ENCODE measurements at regions not wholly inside any gene's neighbourhood (a gene's known extent, or its start where the extent isn't known, plus 50 kb on each side); places are given as distances from the start of the nearest gene placed in this dataset.

DNA sequence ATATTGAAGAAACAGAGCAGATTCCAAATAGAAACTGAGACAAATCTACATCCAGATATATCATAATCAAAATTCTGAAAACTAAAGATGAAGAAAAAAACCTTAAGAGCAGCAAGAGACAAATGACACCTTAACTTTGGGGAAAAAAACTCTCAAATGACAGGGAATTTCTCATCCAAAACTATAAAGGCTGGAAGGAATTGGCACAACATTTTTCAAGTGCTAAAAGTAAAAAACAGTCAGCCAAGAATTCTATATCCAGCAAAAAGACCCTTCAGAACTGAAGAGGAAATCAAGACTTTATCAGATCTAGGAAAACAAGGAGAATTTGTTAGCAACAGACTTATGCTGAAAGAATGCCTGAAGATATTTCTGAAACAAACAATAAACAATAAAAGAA, 90.3 kb upstream of the RASSF8 start:
- H3K4me1 ChIP-seq (ENCODE audit: insufficient read depth, low read length), result no peaks in the 10 kb centered on the region
- Mint-ChIP-seq H3K36me3 (no peaks in the 10 kb centered on the region), H3K27me3 (peaks cover 0 to 1% of the 10 kb centered on the region in 2 donors), H3K9me3 (peaks cover 0 to 23% (median 6%) of the 10 kb centered on the region in 8 donors), H3K4me1 (no peaks in the 10 kb centered on the region), H3K27ac (no peak overlapping the region), H3K4me3 (no peak overlapping the region)
- no peaks in the 10 kb centered on the region for H3K27me3 ChIP-seq (ENCODE audit: insufficient read depth, low read length)
- H3K36me3 ChIP-seq (ENCODE audit: insufficient read depth, low read length), result no peaks in the 10 kb centered on the region
- ChIA-PET POLR2A (ENCODE audit: partially characterized antibody) (no interaction called here), CTCF (ENCODE audit: partially characterized antibody) (no interaction called here)
- DNase-seq, result no peak
- no peaks in the 10 kb centered on the region for H3K9me3 ChIP-seq (ENCODE audit: control insufficient read depth in 1 of 2, low read length in 2 of 2)
- no peak overlapping the region for H3K4me3 ChIP-seq (ENCODE audit: low read length in 2 of 2)
- intact Hi-C loops (cut with micrococcal nuclease), result no loop called here
- H3K27ac ChIP-seq (ENCODE audit: low read depth, low read length), result no peak overlapping the region

DNA sequence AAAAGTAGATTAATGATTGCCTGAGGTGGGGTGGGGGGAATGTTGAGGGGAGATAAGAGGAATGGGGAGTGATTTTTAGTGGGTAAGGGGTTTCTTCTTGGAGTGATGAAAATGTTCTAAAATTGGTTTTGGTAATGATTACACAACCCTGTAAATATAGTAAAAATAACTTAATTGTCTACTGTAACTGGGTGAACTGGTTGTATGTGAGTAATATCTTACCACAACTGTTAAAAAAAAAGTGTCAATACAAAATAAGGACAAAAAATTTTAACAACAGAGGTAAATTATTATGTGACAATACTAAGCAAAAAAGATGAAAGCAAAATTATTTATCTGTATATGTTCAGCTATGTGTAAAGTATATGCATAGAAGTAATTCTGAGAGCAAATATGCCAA, 86.3 kb upstream of the RASSF8 start:
- H3K27ac Mint-ChIP-seq, result no peak overlapping the region
- ChIA-PET CTCF (ENCODE audit: partially characterized antibody) (no interaction called here), POLR2A (ENCODE audit: partially characterized antibody) (no interaction called here)
- no peaks in the 10 kb centered on the region for H3K36me3 Mint-ChIP-seq
- no peak for DNase-seq
- no peaks in the 10 kb centered on the region for H3K4me1 ChIP-seq (ENCODE audit: insufficient read depth, low read length)
- no peaks in the 10 kb centered on the region for H3K4me1 Mint-ChIP-seq
- H3K9me3 Mint-ChIP-seq, result peaks cover 0 to 16% (median 4%) of the 10 kb centered on the region in 8 donors
- H3K36me3 ChIP-seq (ENCODE audit: insufficient read depth, low read length), result no peaks in the 10 kb centered on the region
- intact Hi-C loops (cut with micrococcal nuclease), result no loop called here
- H3K27me3 Mint-ChIP-seq, result peaks cover 0 to 1% of the 10 kb centered on the region in 2 donors
- no peak overlapping the region for H3K4me3 Mint-ChIP-seq
- no peaks in the 10 kb centered on the region for H3K9me3 ChIP-seq (ENCODE audit: control insufficient read depth in 1 of 2, low read length in 2 of 2)
- H3K27me3 ChIP-seq (ENCODE audit: insufficient read depth, low read length), result no peaks in the 10 kb centered on the region
- no peak overlapping the region for H3K27ac ChIP-seq (ENCODE audit: low read depth, low read length)
- H3K4me3 ChIP-seq (ENCODE audit: low read length in 2 of 2), result no peak overlapping the region

DNA sequence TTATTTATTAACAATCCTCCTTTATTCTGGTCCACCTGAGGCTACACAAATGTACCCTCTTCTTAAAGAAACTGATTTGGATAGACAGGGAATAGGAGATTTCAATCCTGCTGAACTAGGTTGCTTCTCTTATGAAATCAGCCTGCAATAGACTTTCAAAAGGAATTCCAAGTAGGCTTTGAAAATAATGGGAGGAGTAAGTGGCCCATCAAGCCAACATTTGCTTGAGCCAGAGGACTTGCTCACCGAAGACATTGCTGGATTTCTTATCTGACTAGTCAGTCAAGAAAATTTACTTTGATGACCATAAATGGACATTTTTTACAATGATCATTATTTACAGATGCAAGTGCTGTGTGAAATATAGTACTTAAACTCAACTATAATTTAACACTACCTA, 82.8 kb upstream of the RASSF8 start:
- H3K27ac Mint-ChIP-seq, result no peak overlapping the region
- Histone ChIP-seq H3K4me3 (ENCODE audit: low read length in 2 of 2) (no peak overlapping the region), H3K4me1 (ENCODE audit: insufficient read depth, low read length) (no peaks in the 10 kb centered on the region), H3K27ac (ENCODE audit: low read depth, low read length) (no peak overlapping the region), H3K36me3 (ENCODE audit: insufficient read depth, low read length) (no peaks in the 10 kb centered on the region), H3K9me3 (ENCODE audit: control insufficient read depth in 1 of 2, low read length in 2 of 2) (no peaks in the 10 kb centered on the region), H3K27me3 (ENCODE audit: insufficient read depth, low read length) (no peaks in the 10 kb centered on the region)
- POLR2A ChIA-PET (ENCODE audit: partially characterized antibody), result no interaction called here
- no peak overlapping the region for H3K4me3 Mint-ChIP-seq
- H3K27me3 Mint-ChIP-seq, result no peaks in the 10 kb centered on the region
- DNase-seq, result no peak
- intact Hi-C loops (cut with micrococcal nuclease), result no loop called here
- CTCF ChIA-PET (ENCODE audit: partially characterized antibody), result no interaction called here
- no peaks in the 10 kb centered on the region for H3K36me3 Mint-ChIP-seq
- H3K4me1 Mint-ChIP-seq, result no peaks in the 10 kb centered on the region
- peaks cover 0 to 6% (median 0%) of the 10 kb centered on the region in 8 donors for H3K9me3 Mint-ChIP-seq

DNA sequence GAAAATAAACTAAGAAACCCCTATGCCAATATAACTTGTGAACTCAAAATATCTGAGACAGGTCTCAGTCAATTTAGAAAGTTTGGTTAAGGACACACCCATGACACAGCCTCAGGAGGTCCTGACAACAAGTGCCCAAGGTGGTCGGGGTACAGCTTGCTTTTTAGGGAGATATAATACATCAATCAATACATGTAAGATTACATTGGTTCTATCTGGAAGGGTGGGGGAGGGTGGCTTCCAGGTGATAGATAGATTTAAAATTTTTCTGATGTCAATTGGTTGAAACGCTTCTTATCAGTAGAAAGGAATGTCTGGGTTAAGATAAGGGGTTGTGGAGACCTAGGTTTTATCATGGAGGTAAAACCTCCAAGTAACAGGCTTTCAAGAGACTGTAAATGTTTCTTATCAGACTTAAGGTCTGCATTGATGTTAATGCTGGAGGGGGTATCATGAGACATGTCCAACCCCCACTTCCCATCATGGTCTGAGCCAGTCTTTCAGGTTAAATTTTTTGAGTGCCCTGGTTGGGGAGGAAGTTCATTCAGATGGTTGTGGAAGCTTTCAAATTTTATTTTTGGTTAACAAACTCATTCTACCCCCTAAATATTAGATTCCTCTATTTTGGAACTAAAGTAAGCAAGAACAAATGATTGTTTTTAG, 82.0 kb upstream of the RASSF8 start:
- Histone ChIP-seq H3K4me3 (ENCODE audit: low read length in 2 of 2) (no peak overlapping the region), H3K9me3 (ENCODE audit: control insufficient read depth in 1 of 2, low read length in 2 of 2) (no peaks in the 10 kb centered on the region), H3K27me3 (ENCODE audit: insufficient read depth, low read length) (no peaks in the 10 kb centered on the region), H3K27ac (ENCODE audit: low read depth, low read length) (no peak overlapping the region), H3K4me1 (ENCODE audit: insufficient read depth, low read length) (no peaks in the 10 kb centered on the region), H3K36me3 (ENCODE audit: insufficient read depth, low read length) (no peaks in the 10 kb centered on the region)
- Mint-ChIP-seq H3K27me3 (no peaks in the 10 kb centered on the region), H3K27ac (no peak overlapping the region), H3K4me1 (no peaks in the 10 kb centered on the region), H3K4me3 (no peak overlapping the region), H3K9me3 (peaks cover 0 to 6% (median 0%) of the 10 kb centered on the region in 8 donors), H3K36me3 (no peaks in the 10 kb centered on the region)
- no peak for DNase-seq
- ChIA-PET POLR2A (ENCODE audit: partially characterized antibody) (no interaction called here), CTCF (ENCODE audit: partially characterized antibody) (no interaction called here)
- intact Hi-C loops (cut with micrococcal nuclease), result no loop called here

DNA sequence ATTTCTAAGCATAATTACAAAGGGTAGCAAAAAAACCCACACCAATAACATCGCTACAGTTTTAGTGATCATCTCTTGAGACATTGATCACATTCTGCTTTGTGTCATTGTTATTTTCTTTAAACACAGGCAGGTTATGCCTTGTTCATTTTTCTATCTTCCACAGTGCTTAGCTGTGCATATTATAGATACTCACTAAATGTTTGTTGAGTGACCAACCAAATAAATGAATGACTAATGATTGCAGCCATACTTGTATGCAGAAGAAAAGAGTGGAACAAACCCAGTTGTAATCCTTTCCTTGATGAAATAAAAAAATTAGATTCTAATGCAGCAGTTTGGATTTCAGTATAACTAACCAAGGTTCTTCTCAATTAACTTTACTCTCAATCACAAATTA, 81.0 kb upstream of the RASSF8 start:
- Mint-ChIP-seq H3K36me3 (no peaks in the 10 kb centered on the region), H3K4me3 (no peak overlapping the region), H3K27me3 (no peaks in the 10 kb centered on the region), H3K4me1 (no peaks in the 10 kb centered on the region), H3K27ac (no peak overlapping the region), H3K9me3 (peaks cover 0 to 11% (median 0%) of the 10 kb centered on the region in 8 donors)
- H3K27me3 ChIP-seq (ENCODE audit: insufficient read depth, low read length), result no peaks in the 10 kb centered on the region
- intact Hi-C loops (cut with micrococcal nuclease), result no loop called here
- ChIA-PET CTCF (ENCODE audit: partially characterized antibody) (no interaction called here), POLR2A (ENCODE audit: partially characterized antibody) (no interaction called here)
- no peaks in the 10 kb centered on the region for H3K36me3 ChIP-seq (ENCODE audit: insufficient read depth, low read length)
- no peak for DNase-seq
- no peak overlapping the region for H3K27ac ChIP-seq (ENCODE audit: low read depth, low read length)
- H3K9me3 ChIP-seq (ENCODE audit: control insufficient read depth in 1 of 2, low read length in 2 of 2), result no peaks in the 10 kb centered on the region
- H3K4me1 ChIP-seq (ENCODE audit: insufficient read depth, low read length), result no peaks in the 10 kb centered on the region
- no peak overlapping the region for H3K4me3 ChIP-seq (ENCODE audit: low read length in 2 of 2)

DNA sequence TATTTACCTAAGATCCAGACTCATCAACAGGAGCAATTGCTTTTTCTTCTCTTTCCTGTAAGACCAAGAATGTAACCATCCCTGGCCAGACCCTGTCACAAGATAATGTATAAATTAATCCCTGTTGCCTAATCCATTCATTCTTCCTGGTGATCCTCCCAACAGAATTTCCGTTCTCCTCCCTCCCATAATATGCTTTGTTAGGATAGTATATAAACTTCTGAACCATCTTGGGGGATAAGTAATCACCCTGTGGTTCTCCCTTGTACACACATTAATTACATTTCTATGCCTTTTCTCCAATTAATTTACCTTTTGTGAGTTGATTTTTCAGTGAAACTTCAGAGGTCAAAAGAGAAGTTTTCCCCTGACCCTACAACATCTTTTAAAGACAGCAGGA, 76.2 kb upstream of the RASSF8 start:
- ChIA-PET POLR2A (ENCODE audit: partially characterized antibody) (no interaction called here), CTCF (ENCODE audit: partially characterized antibody) (no interaction called here)
- H3K36me3 Mint-ChIP-seq, result no peaks in the 10 kb centered on the region
- Histone ChIP-seq H3K4me3 (ENCODE audit: low read length in 2 of 2) (no peak overlapping the region), H3K4me1 (ENCODE audit: insufficient read depth, low read length) (no peaks in the 10 kb centered on the region), H3K27me3 (ENCODE audit: insufficient read depth, low read length) (no peaks in the 10 kb centered on the region), H3K9me3 (ENCODE audit: control insufficient read depth in 1 of 2, low read length in 2 of 2) (no peaks in the 10 kb centered on the region), H3K36me3 (ENCODE audit: insufficient read depth, low read length) (no peaks in the 10 kb centered on the region), H3K27ac (ENCODE audit: low read depth, low read length) (no peak overlapping the region)
- no peak overlapping the region for H3K4me3 Mint-ChIP-seq
- peaks cover 0 to 11% (median 1%) of the 10 kb centered on the region in 8 donors for H3K9me3 Mint-ChIP-seq
- intact Hi-C loops (cut with micrococcal nuclease), result no loop called here
- H3K27ac Mint-ChIP-seq, result no peak overlapping the region
- H3K4me1 Mint-ChIP-seq, result no peaks in the 10 kb centered on the region
- no peaks in the 10 kb centered on the region for H3K27me3 Mint-ChIP-seq
- DNase-seq, result no peak

DNA sequence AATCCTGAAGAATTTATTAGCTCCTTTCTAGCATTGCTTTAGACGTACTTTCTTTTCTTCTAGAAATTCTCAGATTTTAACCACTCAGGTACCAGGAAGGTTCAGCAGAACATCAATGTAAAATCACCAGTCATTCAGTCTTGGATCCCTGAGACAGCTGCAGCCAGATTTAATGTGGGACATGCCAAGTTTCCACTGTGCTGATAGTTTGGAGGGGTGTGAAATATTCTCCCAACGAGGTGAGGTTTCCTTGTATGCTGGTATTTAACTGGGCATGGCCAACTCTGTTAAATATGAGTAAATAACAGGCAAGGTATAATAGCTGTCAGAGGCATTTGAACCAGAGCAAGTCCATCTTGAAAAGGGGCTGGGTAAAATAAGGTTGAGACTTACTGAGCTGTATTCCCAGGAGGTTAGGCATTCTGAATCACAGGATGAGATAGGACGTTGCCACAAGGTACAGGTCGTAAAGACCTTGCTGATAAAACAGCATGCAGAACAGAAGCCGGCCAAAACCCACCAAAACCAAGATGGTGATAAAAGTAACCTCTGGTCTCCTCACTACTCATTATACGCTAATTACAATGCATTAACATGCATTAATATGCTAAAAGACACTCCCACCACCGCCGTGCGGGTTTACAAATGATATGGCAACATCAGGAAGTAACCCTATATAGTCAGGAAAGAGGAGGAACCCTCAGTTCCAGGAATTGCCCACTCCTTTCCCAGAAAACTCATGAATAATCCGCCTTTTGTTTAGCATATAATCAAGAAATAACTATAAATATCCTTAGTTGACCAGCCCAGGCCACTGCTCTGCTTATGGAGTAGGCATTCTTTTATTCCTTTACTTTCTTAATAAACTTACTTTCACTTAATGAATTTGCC, 75.2 kb upstream of the RASSF8 start:
- ChIA-PET POLR2A (ENCODE audit: partially characterized antibody) (no interaction called here), CTCF (ENCODE audit: partially characterized antibody) (no interaction called here)
- Mint-ChIP-seq H3K36me3 (no peaks in the 10 kb centered on the region), H3K4me1 (no peaks in the 10 kb centered on the region), H3K4me3 (no peak overlapping the region), H3K9me3 (peaks cover 0 to 11% (median 1%) of the 10 kb centered on the region in 8 donors), H3K27me3 (no peaks in the 10 kb centered on the region), H3K27ac (no peak overlapping the region)
- no peak for DNase-seq
- Histone ChIP-seq H3K4me3 (ENCODE audit: low read length in 2 of 2) (no peak overlapping the region), H3K4me1 (ENCODE audit: insufficient read depth, low read length) (no peaks in the 10 kb centered on the region), H3K9me3 (ENCODE audit: control insufficient read depth in 1 of 2, low read length in 2 of 2) (no peaks in the 10 kb centered on the region), H3K27me3 (ENCODE audit: insufficient read depth, low read length) (no peaks in the 10 kb centered on the region), H3K27ac (ENCODE audit: low read depth, low read length) (no peak overlapping the region), H3K36me3 (ENCODE audit: insufficient read depth, low read length) (no peaks in the 10 kb centered on the region)
- intact Hi-C loops (cut with micrococcal nuclease), result no loop called here
